ENCODE measurements at regions not wholly inside any gene's neighbourhood (a gene's known extent, or its start where the extent isn't known, plus 50 kb on each side); places are given as distances from the start of the nearest gene placed in this dataset.
"Not testable (repeated sequence)": the region's sequence is repeated elsewhere in the genome, so short reads cannot be mapped to it uniquely, and the experiment has no call there.

- Histone ChIP-seq H3K36me3 (ENCODE audit: insufficient read depth, low read length) (no peaks in the 10 kb centered on the region), H3K27me3 (ENCODE audit: insufficient read depth, low read length) (no peaks in the 10 kb centered on the region), H3K4me2 (ENCODE audit: low read length) (no peak overlapping the region), H3K27ac (ENCODE audit: low read depth, low read length, poor library complexity, severe bottlenecking) (no peak overlapping the region), H3K9me2 (ENCODE audit: low read depth, low read length) (no peaks in the 10 kb centered on the region), H3K79me2 (ENCODE audit: insufficient read depth, low read length) (no peaks in the 10 kb centered on the region), H2AFZ (ENCODE audit: low read length) (no peak overlapping the region), H3K4me1 (ENCODE audit: insufficient read depth, low read length, severe bottlenecking) (no peaks in the 10 kb centered on the region), H4K20me1 (ENCODE audit: insufficient read depth, low read length) (no peaks in the 10 kb centered on the region), H3F3A (ENCODE audit: insufficient read depth, low read length) (no peaks in the 10 kb centered on the region), H3K4me3 (ENCODE audit: low read depth, low read length, poor library complexity, severe bottlenecking) (no peak overlapping the region), H3K9ac (ENCODE audit: low read length) (no peak overlapping the region), H3K9me3 (ENCODE audit: low read length) (no peaks in the 10 kb centered on the region)
- no peak for TF ChIP-seq CTCF (IDR thresholded peaks at IDR 0.05; ENCODE audit: low read length)
- no peak for TF ChIP-seq EZH2 (IDR thresholded peaks at IDR 0.05; ENCODE audit: borderline replicate concordance, low read length)
Measured at GRCh38 chr6:19399406-19399805, 437.8 kb upstream of the ID4 start.

- not testable (repeated sequence) for H3K4me1 ChIP-seq (ENCODE audit: insufficient read depth, low read length, severe bottlenecking); H3K79me2 ChIP-seq (ENCODE audit: insufficient read depth, low read length); H3K9ac ChIP-seq (ENCODE audit: low read length); H4K20me1 ChIP-seq (ENCODE audit: insufficient read depth, low read length); H3F3A ChIP-seq (ENCODE audit: insufficient read depth, low read length); H3K4me2 ChIP-seq (ENCODE audit: low read length); H2AFZ ChIP-seq (ENCODE audit: low read length); H3K4me3 ChIP-seq (ENCODE audit: low read depth, low read length, poor library complexity, severe bottlenecking); H3K9me2 ChIP-seq (ENCODE audit: low read depth, low read length); H3K9me3 ChIP-seq (ENCODE audit: low read length); H3K27ac ChIP-seq (ENCODE audit: low read depth, low read length, poor library complexity, severe bottlenecking); H3K27me3 ChIP-seq (ENCODE audit: insufficient read depth, low read length); H3K36me3 ChIP-seq (ENCODE audit: insufficient read depth, low read length)
Measured at GRCh38 chr6:19404884-19405283, 432.3 kb upstream of the ID4 start.

GRCh38 chr6:19408331-19408730 lies 428.8 kb upstream of the ID4 start:
- Histone ChIP-seq H3K9ac (ENCODE audit: low read length) (no peak overlapping the region), H3K4me3 (ENCODE audit: low read depth, low read length, poor library complexity, severe bottlenecking) (no peak overlapping the region), H3K79me2 (ENCODE audit: insufficient read depth, low read length) (no peaks in the 10 kb centered on the region), H3K4me2 (ENCODE audit: low read length) (no peak overlapping the region), H3K4me1 (ENCODE audit: insufficient read depth, low read length, severe bottlenecking) (no peaks in the 10 kb centered on the region), H3K27ac (ENCODE audit: low read depth, low read length, poor library complexity, severe bottlenecking) (no peak overlapping the region), H3K36me3 (ENCODE audit: insufficient read depth, low read length) (no peaks in the 10 kb centered on the region), H3K9me2 (ENCODE audit: low read depth, low read length) (no peaks in the 10 kb centered on the region), H2AFZ (ENCODE audit: low read length) (no peak overlapping the region), H4K20me1 (ENCODE audit: insufficient read depth, low read length) (no peaks in the 10 kb centered on the region), H3F3A (ENCODE audit: insufficient read depth, low read length) (no peaks in the 10 kb centered on the region), H3K27me3 (ENCODE audit: insufficient read depth, low read length) (no peaks in the 10 kb centered on the region), H3K9me3 (ENCODE audit: low read length) (no peaks in the 10 kb centered on the region)
- no peak for TF ChIP-seq EZH2 (IDR thresholded peaks at IDR 0.05; ENCODE audit: borderline replicate concordance, low read length)
- no peak for TF ChIP-seq CTCF (IDR thresholded peaks at IDR 0.05; ENCODE audit: low read length)

- H3K4me3 ChIP-seq (ENCODE audit: low read depth, low read length, poor library complexity, severe bottlenecking), result no peak overlapping the region
- H4K20me1 ChIP-seq (ENCODE audit: insufficient read depth, low read length), result no peaks in the 10 kb centered on the region
- H3K27me3 ChIP-seq (ENCODE audit: insufficient read depth, low read length), result no peaks in the 10 kb centered on the region
- H3K4me2 ChIP-seq (ENCODE audit: low read length), result no peak overlapping the region
- H3K27ac ChIP-seq (ENCODE audit: low read depth, low read length, poor library complexity, severe bottlenecking), result no peak overlapping the region
- H2AFZ ChIP-seq (ENCODE audit: low read length), result no peak overlapping the region
- H3K36me3 ChIP-seq (ENCODE audit: insufficient read depth, low read length), result no peaks in the 10 kb centered on the region
- no peaks in the 10 kb centered on the region for H3K79me2 ChIP-seq (ENCODE audit: insufficient read depth, low read length)
- no peak for TF ChIP-seq CTCF (IDR thresholded peaks at IDR 0.05; ENCODE audit: low read length)
- TF ChIP-seq EZH2 (IDR thresholded peaks at IDR 0.05; ENCODE audit: borderline replicate concordance, low read length), result no peak
- no peaks in the 10 kb centered on the region for H3K9me3 ChIP-seq (ENCODE audit: low read length)
- H3F3A ChIP-seq (ENCODE audit: insufficient read depth, low read length), result no peaks in the 10 kb centered on the region
- H3K4me1 ChIP-seq (ENCODE audit: insufficient read depth, low read length, severe bottlenecking), result no peaks in the 10 kb centered on the region
- H3K9me2 ChIP-seq (ENCODE audit: low read depth, low read length), result no peaks in the 10 kb centered on the region
- no peak overlapping the region for H3K9ac ChIP-seq (ENCODE audit: low read length)
Measured at GRCh38 chr6:19410481-19410880, 426.7 kb upstream of the ID4 start.

Measured in OCI-LY1 (cell line).